HL-60 (cell line): ENCODE measurements at regions not wholly inside any gene's neighbourhood (a gene's known extent, or its start where the extent isn't known, plus 50 kb on each side); places are given as distances from the start of the nearest gene placed in this dataset.
A peak's percentile ranks its signal among the peaks of the same experiment; 100 is the strongest.

Experiments used
- CTCF ChIP-seq: IDR thresholded peaks from one replicate; pipeline ENCODE4 v1.5.1; 2011; ENCODE audit warnings: low read length, control low read depth, inconsistent platforms; ENCODE audit not compliant: insufficient read depth
- POLR2AphosphoS5 ChIP-seq: IDR thresholded peaks from 2 replicates; pipeline ENCODE4 v1.6.1; 2012; ENCODE audit warnings: low read depth
- REST ChIP-seq: IDR thresholded peaks from 2 replicates; pipeline ENCODE4 v1.6.1; 2012; ENCODE audit warnings: low read depth; ENCODE audit not compliant: insufficient replicate concordance

- TF ChIP-seq CTCF (no peak), POLR2AphosphoS5 (peak; percentile 66; the same call in 1 of the 2 replicates), REST (peak; percentile 11)
Measured at GRCh38 chr12:88388566-88389540, 191.4 kb downstream of the KITLG start.
